Kidney (tissue), 13 donors: ENCODE measurements at regions not wholly inside any gene's neighbourhood (a gene's known extent, or its start where the extent isn't known, plus 50 kb on each side); places are given as distances from the start of the nearest gene placed in this dataset.

ENCODE experiments used
- DNase-seq, 5 donors: peaks; one replicate each; pipeline ENCODE4 v3.0.0-alpha.2; 2013 to 2020
- FAIRE-seq: peaks from 2 replicates; lab custom pipeline; 2012; peaks lifted over from hg19 to GRCh38; lab: Jason Lieb, UNC
- H3K27ac ChIP-seq, 2 donors: one replicate each; pipeline ENCODE4 v1.7.0; 2013; ENCODE audit warnings: low read depth in 2 of 2, low read length in 2 of 2, inconsistent platforms in 1 of 2
- H3K27me3 ChIP-seq: one replicate; pipeline ENCODE4 v1.7.1; 2013; ENCODE audit warnings: low read length, inconsistent platforms; ENCODE audit not compliant: control insufficient read depth, insufficient read depth
- H3K36me3 ChIP-seq, 3 donors: one replicate each; pipeline versions ENCODE4 v1.7.0 to v1.7.1; 2013; ENCODE audit warnings: low read length in 3 of 3, control low read depth in 1 of 3, inconsistent platforms in 1 of 3; ENCODE audit not compliant: insufficient read depth in 3 of 3, control insufficient read depth in 2 of 3
- H3K4me1 ChIP-seq, 3 donors: one replicate each; pipeline versions ENCODE4 v1.7.0 to v1.7.1; 2013; ENCODE audit warnings: low read length in 3 of 3, inconsistent platforms in 1 of 3, low read depth in 1 of 3; ENCODE audit not compliant: control insufficient read depth in 2 of 3, insufficient read depth in 2 of 3
- H3K4me3 ChIP-seq, 3 donors: one replicate each; pipeline versions ENCODE4 v1.7.0 to v1.8.1; 2013; ENCODE audit warnings: low read length in 3 of 3, control low read depth in 1 of 3, inconsistent platforms in 1 of 3
- H3K9ac ChIP-seq, 3 donors: one replicate each; pipeline versions ENCODE4 v1.7.0 to v1.7.1; 2013; ENCODE audit warnings: low read length in 3 of 3, control low read depth in 1 of 3, inconsistent platforms in 1 of 3
- H3K9me3 ChIP-seq, 3 donors: one replicate each; pipeline versions ENCODE4 v1.7.0 to v1.7.1; 2013; ENCODE audit warnings: low read length in 3 of 3, control low read depth in 1 of 3, inconsistent platforms in 1 of 3; ENCODE audit not compliant: control insufficient read depth in 2 of 3, insufficient read depth in 1 of 3
- CTCF ChIP-seq: IDR thresholded peaks from 3 replicates; pipeline ENCODE4 v1.5.1; 2012; ENCODE audit warnings: mild to moderate bottlenecking, moderate library complexity, borderline replicate concordance; ENCODE audit not compliant: insufficient read depth; ENCODE audit errors: extremely low read depth
- intact Hi-C: fragments of 100-400 bp; cut with DNase I; formaldehyde crosslinking; loops from one replicate; pipeline ENCODE4 v1.11.1; 2022
- donor health status: control.
- donor health status: control.
- donor health status: control.
- donor health status: control.
- donor health status: control.
- donor health status: DM: yes; HTN: yes; CAD: no.
- donor health status: Normal renal cell carcinoma (clear cell type).

GRCh38 chr3:41073190-41073589 lies 126.1 kb upstream of the CTNNB1 start:
- DNase-seq, result no peak
- H3K27me3 ChIP-seq, result no peaks in the 10 kb centered on the region
- FAIRE-seq, result no peak

GRCh38 chr3:41075975-41076374 lies 123.3 kb upstream of the CTNNB1 start:
- DNase-seq (peak in 2 of 5 donors; percentile 9 to 36), FAIRE-seq (no peak)
- H3K36me3 ChIP-seq, result no peaks in the 10 kb centered on the region
- H3K4me1 ChIP-seq, result no peaks in the 10 kb centered on the region
- intact Hi-C loops, result no loop called here
- no peak overlapping the region for H3K27ac ChIP-seq
- H3K9me3 ChIP-seq, result no peaks in the 10 kb centered on the region
- no peak overlapping the region for H3K4me3 ChIP-seq
- H3K9ac ChIP-seq, result no peak overlapping the region
- no peaks in the 10 kb centered on the region for H3K27me3 ChIP-seq
- no peak for TF ChIP-seq CTCF

More at GRCh38 chr3:41073190-41073589, 126.1 kb upstream of the CTNNB1 start:
- intact Hi-C loops, result no loop called here
- H3K36me3 ChIP-seq, result no peaks in the 10 kb centered on the region
- no peak overlapping the region for H3K4me3 ChIP-seq
- H3K27ac ChIP-seq, result no peak overlapping the region
- no peaks in the 10 kb centered on the region for H3K4me1 ChIP-seq
- no peak overlapping the region for H3K9ac ChIP-seq
- TF ChIP-seq CTCF, result no peak
- H3K9me3 ChIP-seq, result no peaks in the 10 kb centered on the region

GRCh38 chr3:41076399-41076798 lies 122.9 kb upstream of the CTNNB1 start:
- no peaks in the 10 kb centered on the region for H3K4me1 ChIP-seq
- no peaks in the 10 kb centered on the region for H3K9me3 ChIP-seq
- H3K36me3 ChIP-seq, result no peaks in the 10 kb centered on the region
- H3K27me3 ChIP-seq, result no peaks in the 10 kb centered on the region
- H3K27ac ChIP-seq, result no peak overlapping the region
- no peak overlapping the region for H3K4me3 ChIP-seq
- no peak for TF ChIP-seq CTCF
- DNase-seq, result no peak
- no peak overlapping the region for H3K9ac ChIP-seq
- FAIRE-seq, result no peak
- intact Hi-C loops, result no loop called here

DNA sequence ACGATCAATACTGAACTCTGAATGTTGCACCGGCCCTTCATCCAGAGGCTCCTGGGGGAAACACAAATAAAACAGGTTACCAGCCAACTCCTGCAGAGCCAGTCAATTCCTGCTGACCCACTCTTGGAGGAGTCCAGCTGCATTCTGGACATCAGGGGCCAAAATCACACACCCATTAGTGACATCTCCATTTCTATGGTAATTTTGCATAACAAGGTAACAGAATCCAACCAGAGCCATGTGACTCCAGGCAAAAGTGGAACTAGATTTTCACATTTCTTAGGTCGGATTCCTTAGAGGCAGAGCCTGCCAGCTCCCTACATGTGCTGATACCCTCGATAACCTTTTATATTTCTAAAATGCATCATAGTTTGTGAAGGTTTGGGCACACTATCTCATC lies 119.2 kb upstream of the CTNNB1 start:
- intact Hi-C loops, result no loop called here
- no peak overlapping the region for H3K27ac ChIP-seq

More for the DNA sequence above, 119.2 kb upstream of the CTNNB1 start:
- Histone ChIP-seq H3K9me3 (no peaks in the 10 kb centered on the region), H3K9ac (no peak overlapping the region), H3K36me3 (no peaks in the 10 kb centered on the region), H3K27me3 (no peaks in the 10 kb centered on the region), H3K4me1 (no peaks in the 10 kb centered on the region), H3K4me3 (no peak overlapping the region)
- DNase-seq (no peak), FAIRE-seq (no peak)
- no peak for TF ChIP-seq CTCF
